Liver (tissue), 8 donors: ENCODE measurements at regions not wholly inside any gene's neighbourhood (a gene's known extent, or its start where the extent isn't known, plus 50 kb on each side); places are given as distances from the start of the nearest gene placed in this dataset.

Source experiments
- DNase-seq: peaks from one replicate; pipeline ENCODE4 v3.0.0-alpha.2; 2017; ENCODE audit warnings: low spot score
- H3K27ac ChIP-seq, 2 donors: one replicate each; pipeline ENCODE4 v1.7.0; 2013; ENCODE audit warnings: inconsistent platforms in 2 of 2, low read length in 2 of 2, control low read depth in 1 of 2, low read depth in 1 of 2, mild to moderate bottlenecking in 1 of 2
- H3K27me3 ChIP-seq, 4 donors: one replicate each; pipeline versions ENCODE4 v1.6.1 to v1.7.0; 2013; ENCODE audit warnings: low read length in 3 of 4, inconsistent platforms in 1 of 4, mild to moderate bottlenecking in 1 of 4, moderate library complexity in 1 of 4; ENCODE audit not compliant: control insufficient read depth in 4 of 4, insufficient read depth in 4 of 4
- H3K36me3 ChIP-seq, 4 donors: one replicate each; pipeline versions ENCODE4 v1.6.1 to v1.7.0; 2013; ENCODE audit warnings: low read length in 3 of 4, mild to moderate bottlenecking in 3 of 4, low read depth in 1 of 4, moderate library complexity in 1 of 4; ENCODE audit not compliant: control insufficient read depth in 4 of 4, insufficient read depth in 3 of 4
- H3K4me1 ChIP-seq, 4 donors: one replicate each; pipeline versions ENCODE4 v1.6.1 to v1.7.0; 2013; ENCODE audit warnings: low read length in 3 of 4, mild to moderate bottlenecking in 3 of 4, moderate library complexity in 1 of 4; ENCODE audit not compliant: control insufficient read depth in 4 of 4, insufficient read depth in 4 of 4
- H3K4me3 ChIP-seq, 3 donors: one replicate each; pipeline versions ENCODE4 v1.6.1 to v1.7.0; 2013; ENCODE audit warnings: low read length in 3 of 3, control low read depth in 1 of 3, low read depth in 1 of 3, mild to moderate bottlenecking in 1 of 3
- H3K9ac ChIP-seq, 2 donors: one replicate each; pipeline ENCODE4 v1.7.0; 2013; ENCODE audit warnings: low read length in 2 of 2, mild to moderate bottlenecking in 2 of 2, moderate library complexity in 2 of 2, control low read depth in 1 of 2, low read depth in 1 of 2
- H3K9me3 ChIP-seq, 4 donors: one replicate each; pipeline versions ENCODE4 v1.6.1 to v1.7.0; 2013; ENCODE audit warnings: low read length in 3 of 4; ENCODE audit not compliant: control insufficient read depth in 4 of 4
- EGR1 ChIP-seq, 2 donors: IDR thresholded peaks; 2 replicates each; pipeline ENCODE4 v1.6.1; 2016 to 2018; ENCODE audit warnings: antibody characterized with exemption in 2 of 2, low read depth in 2 of 2
- FOXA1 ChIP-seq: IDR thresholded peaks from 2 replicates; pipeline ENCODE4 v1.6.1; 2016; ENCODE audit warnings: antibody characterized with exemption
- GABPA ChIP-seq, 2 donors: IDR thresholded peaks in 1 of 2; conservative IDR thresholded peaks in 1 of 2; 2 replicates each; pipeline ENCODE4 v1.6.1; 2016; ENCODE audit warnings: antibody characterized with exemption in 2 of 2, mild to moderate bottlenecking in 1 of 2, moderate library complexity in 1 of 2
- HNF4G ChIP-seq: IDR thresholded peaks from 2 replicates; pipeline ENCODE4 v1.6.1; 2016; ENCODE audit warnings: antibody characterized with exemption
- JUND ChIP-seq, 2 donors: IDR thresholded peaks; 2 replicates each; pipeline ENCODE4 v1.6.1; 2016; ENCODE audit warnings: antibody characterized with exemption in 2 of 2
- RAD21 ChIP-seq, 2 donors: IDR thresholded peaks; 2 replicates each; pipeline ENCODE4 v1.6.1; 2016; ENCODE audit warnings: antibody characterized with exemption in 2 of 2, mild to moderate bottlenecking in 2 of 2
- RXRA ChIP-seq, 2 donors: IDR thresholded peaks; 2 replicates each; pipeline ENCODE4 v1.6.1; 2017 to 2018; ENCODE audit warnings: antibody characterized with exemption in 2 of 2, mild to moderate bottlenecking in 1 of 2
- TAF1 ChIP-seq: conservative IDR thresholded peaks from 2 replicates; pipeline ENCODE4 v1.6.1; 2016; ENCODE audit warnings: antibody characterized with exemption, mild to moderate bottlenecking
- YY1 ChIP-seq: IDR thresholded peaks from 2 replicates; pipeline ENCODE4 v1.6.1; 2016; ENCODE audit warnings: antibody characterized with exemption, mild to moderate bottlenecking
- WGBS: extraction: QIAGEN DNeasy Blood & Tissue Kit; methylation state at CpG from one replicate; pipeline ENCODE4 v1.1.7; 2013; 5-methylcytosine and 5-hydroxymethylcytosine counted together
- TF ChIP-seq, protein P1 (sequence below): fragments of 150-350 bp; IDR thresholded peaks from 2 replicates; pipeline ENCODE4 v1.5.1; 2017; ENCODE audit warnings: improper control_type of control experiment, low read depth, low read length; ENCODE audit not compliant: missing input control
- TF ChIP-seq, protein P2 (sequence below): IDR thresholded peaks from 2 replicates; pipeline ENCODE4 v1.6.1; 2016; ENCODE audit warnings: antibody characterized with exemption
- TF ChIP-seq, protein P3 (sequence below): IDR thresholded peaks from 2 replicates; pipeline ENCODE4 v1.6.1; 2016; ENCODE audit warnings: antibody characterized with exemption, mild to moderate bottlenecking
- TF ChIP-seq, protein P4 (sequence below): IDR thresholded peaks from 2 replicates; pipeline ENCODE4 v1.6.1; 2016; ENCODE audit warnings: antibody characterized with exemption
- TF ChIP-seq, protein P5 (sequence below): IDR thresholded peaks from 2 replicates; pipeline ENCODE4 v1.6.1; 2016; ENCODE audit warnings: antibody characterized with exemption
- donor health status: healthy.
- donor health status: healthy.
- donor health status: healthy.
- donor health status: healthy.
- donor health status: healthy.

DNA sequence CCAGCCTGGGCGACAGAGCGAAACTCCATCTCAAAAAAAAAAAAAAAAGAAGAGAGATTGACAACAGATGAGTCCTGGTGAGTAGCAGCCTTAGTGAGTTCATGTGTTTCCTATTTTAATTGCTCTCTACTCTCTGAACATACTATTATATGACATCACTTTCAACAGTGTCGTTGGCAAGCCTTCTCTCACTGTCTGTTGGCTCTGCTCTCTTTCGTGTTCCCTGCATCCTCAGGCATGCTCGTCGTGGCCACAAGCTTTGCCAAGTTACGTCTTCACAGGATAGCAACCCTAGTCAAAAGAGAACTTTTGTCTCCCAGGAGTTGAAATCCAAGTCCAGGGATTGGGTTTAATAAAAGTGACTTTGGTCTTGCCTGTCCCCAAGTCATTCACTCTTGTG is 117.1 kb upstream of the EGFL6 start:
- no peak overlapping the region for H3K27ac ChIP-seq
- H3K4me3 ChIP-seq: no peak overlapping the region
- H3K9ac ChIP-seq: no peak overlapping the region
- no peaks in the 10 kb centered on the region for H3K4me1 ChIP-seq
- TF ChIP-seq, protein P1, sequence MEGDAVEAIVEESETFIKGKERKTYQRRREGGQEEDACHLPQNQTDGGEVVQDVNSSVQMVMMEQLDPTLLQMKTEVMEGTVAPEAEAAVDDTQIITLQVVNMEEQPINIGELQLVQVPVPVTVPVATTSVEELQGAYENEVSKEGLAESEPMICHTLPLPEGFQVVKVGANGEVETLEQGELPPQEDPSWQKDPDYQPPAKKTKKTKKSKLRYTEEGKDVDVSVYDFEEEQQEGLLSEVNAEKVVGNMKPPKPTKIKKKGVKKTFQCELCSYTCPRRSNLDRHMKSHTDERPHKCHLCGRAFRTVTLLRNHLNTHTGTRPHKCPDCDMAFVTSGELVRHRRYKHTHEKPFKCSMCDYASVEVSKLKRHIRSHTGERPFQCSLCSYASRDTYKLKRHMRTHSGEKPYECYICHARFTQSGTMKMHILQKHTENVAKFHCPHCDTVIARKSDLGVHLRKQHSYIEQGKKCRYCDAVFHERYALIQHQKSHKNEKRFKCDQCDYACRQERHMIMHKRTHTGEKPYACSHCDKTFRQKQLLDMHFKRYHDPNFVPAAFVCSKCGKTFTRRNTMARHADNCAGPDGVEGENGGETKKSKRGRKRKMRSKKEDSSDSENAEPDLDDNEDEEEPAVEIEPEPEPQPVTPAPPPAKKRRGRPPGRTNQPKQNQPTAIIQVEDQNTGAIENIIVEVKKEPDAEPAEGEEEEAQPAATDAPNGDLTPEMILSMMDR: no peak
- TF ChIP-seq RAD21 (IDR thresholded peaks at IDR 0.05) (no peak), HNF4G (no peak), YY1 (no peak), GABPA (IDR thresholded peaks at IDR 0.05 in 1 of 2, conservative IDR thresholded peaks at IDR 0.05 in 1 of 2) (no peak), TAF1 (no peak)
- TF ChIP-seq, protein P2, sequence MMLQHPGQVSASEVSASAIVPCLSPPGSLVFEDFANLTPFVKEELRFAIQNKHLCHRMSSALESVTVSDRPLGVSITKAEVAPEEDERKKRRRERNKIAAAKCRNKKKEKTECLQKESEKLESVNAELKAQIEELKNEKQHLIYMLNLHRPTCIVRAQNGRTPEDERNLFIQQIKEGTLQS: no peak
- TF ChIP-seq, protein P3, sequence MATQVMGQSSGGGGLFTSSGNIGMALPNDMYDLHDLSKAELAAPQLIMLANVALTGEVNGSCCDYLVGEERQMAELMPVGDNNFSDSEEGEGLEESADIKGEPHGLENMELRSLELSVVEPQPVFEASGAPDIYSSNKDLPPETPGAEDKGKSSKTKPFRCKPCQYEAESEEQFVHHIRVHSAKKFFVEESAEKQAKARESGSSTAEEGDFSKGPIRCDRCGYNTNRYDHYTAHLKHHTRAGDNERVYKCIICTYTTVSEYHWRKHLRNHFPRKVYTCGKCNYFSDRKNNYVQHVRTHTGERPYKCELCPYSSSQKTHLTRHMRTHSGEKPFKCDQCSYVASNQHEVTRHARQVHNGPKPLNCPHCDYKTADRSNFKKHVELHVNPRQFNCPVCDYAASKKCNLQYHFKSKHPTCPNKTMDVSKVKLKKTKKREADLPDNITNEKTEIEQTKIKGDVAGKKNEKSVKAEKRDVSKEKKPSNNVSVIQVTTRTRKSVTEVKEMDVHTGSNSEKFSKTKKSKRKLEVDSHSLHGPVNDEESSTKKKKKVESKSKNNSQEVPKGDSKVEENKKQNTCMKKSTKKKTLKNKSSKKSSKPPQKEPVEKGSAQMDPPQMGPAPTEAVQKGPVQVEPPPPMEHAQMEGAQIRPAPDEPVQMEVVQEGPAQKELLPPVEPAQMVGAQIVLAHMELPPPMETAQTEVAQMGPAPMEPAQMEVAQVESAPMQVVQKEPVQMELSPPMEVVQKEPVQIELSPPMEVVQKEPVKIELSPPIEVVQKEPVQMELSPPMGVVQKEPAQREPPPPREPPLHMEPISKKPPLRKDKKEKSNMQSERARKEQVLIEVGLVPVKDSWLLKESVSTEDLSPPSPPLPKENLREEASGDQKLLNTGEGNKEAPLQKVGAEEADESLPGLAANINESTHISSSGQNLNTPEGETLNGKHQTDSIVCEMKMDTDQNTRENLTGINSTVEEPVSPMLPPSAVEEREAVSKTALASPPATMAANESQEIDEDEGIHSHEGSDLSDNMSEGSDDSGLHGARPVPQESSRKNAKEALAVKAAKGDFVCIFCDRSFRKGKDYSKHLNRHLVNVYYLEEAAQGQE: no peak
- TF ChIP-seq, protein P4, sequence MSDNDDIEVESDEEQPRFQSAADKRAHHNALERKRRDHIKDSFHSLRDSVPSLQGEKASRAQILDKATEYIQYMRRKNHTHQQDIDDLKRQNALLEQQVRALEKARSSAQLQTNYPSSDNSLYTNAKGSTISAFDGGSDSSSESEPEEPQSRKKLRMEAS: no peak
- TF ChIP-seq, protein P5, sequence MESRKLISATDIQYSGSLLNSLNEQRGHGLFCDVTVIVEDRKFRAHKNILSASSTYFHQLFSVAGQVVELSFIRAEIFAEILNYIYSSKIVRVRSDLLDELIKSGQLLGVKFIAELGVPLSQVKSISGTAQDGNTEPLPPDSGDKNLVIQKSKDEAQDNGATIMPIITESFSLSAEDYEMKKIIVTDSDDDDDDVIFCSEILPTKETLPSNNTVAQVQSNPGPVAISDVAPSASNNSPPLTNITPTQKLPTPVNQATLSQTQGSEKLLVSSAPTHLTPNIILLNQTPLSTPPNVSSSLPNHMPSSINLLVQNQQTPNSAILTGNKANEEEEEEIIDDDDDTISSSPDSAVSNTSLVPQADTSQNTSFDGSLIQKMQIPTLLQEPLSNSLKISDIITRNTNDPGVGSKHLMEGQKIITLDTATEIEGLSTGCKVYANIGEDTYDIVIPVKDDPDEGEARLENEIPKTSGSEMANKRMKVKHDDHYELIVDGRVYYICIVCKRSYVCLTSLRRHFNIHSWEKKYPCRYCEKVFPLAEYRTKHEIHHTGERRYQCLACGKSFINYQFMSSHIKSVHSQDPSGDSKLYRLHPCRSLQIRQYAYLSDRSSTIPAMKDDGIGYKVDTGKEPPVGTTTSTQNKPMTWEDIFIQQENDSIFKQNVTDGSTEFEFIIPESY: no peak
- no peak for DNase-seq
- H3K9me3 ChIP-seq: no peaks in the 10 kb centered on the region
- H3K27me3 ChIP-seq: no peaks in the 10 kb centered on the region
- no peaks in the 10 kb centered on the region for H3K36me3 ChIP-seq
- 90% methylated on average over 7 of the region's 7 CpGs for WGBS

DNA sequence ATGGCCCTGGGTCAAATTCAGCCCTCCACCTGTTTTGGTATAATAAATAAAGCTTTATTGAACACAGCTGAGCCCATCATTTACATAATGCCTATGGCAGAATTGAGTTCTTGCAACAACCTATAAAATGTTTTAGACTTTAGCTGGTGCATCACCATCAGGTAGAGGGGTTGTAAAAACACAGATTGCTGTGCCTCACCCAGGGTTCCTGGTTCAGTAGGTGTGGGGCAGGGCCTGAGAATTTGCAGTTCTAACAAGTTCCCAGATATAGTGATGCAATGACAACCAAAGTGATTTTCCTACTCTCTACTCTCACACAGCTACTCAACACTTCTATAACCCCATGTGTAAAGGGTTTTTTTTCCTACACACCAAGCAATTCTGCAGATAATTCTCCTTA is 120.0 kb upstream of the EGFL6 start:
- no peaks in the 10 kb centered on the region for H3K27me3 ChIP-seq
- no peak overlapping the region for H3K27ac ChIP-seq
- H3K4me3 ChIP-seq: no peak overlapping the region
- no peaks in the 10 kb centered on the region for H3K9me3 ChIP-seq
- no peaks in the 10 kb centered on the region for H3K36me3 ChIP-seq
- no peak for DNase-seq
- no peak overlapping the region for H3K9ac ChIP-seq
- no peaks in the 10 kb centered on the region for H3K4me1 ChIP-seq
- TF ChIP-seq RXRA (IDR thresholded peaks at IDR 0.05): no peak
- no peak for TF ChIP-seq JUND (IDR thresholded peaks at IDR 0.05)
- TF ChIP-seq, protein P4: no peak
- TF ChIP-seq, protein P2: no peak
- TF ChIP-seq EGR1 (IDR thresholded peaks at IDR 0.05; ENCODE audit: low read depth in 2 of 2): no peak
- no peak for TF ChIP-seq FOXA1
- TF ChIP-seq, protein P3: no peak
- TF ChIP-seq TAF1: no peak
- TF ChIP-seq YY1: no peak
- TF ChIP-seq, protein P1: no peak
